NCI-H524 (cell line): ENCODE measurements at regions not wholly inside any gene's neighbourhood (a gene's known extent, or its start where the extent isn't known, plus 50 kb on each side); places are given as distances from the start of the nearest gene placed in this dataset.

Source experiments
- DNase-seq, 2 experiments: peaks; one replicate each; lab custom pipeline; 2025; lab: John Stamatoyannopoulos, UW

- DNase-seq: no peak
Measured at GRCh38 chr2:59734743-59735142, 818.7 kb downstream of the BCL11A start.

- DNase-seq: no peak
Measured at GRCh38 chr2:59733970-59734369, 819.5 kb downstream of the BCL11A start.

- no peak for DNase-seq
Measured at GRCh38 chr2:59733567-59733930, 819.9 kb downstream of the BCL11A start.

- DNase-seq: no peak
Measured at GRCh38 chr2:59732871-59733566, 820.4 kb downstream of the BCL11A start.

- DNase-seq: no peak
Measured at GRCh38 chr2:59727121-59727590, 826.3 kb downstream of the BCL11A start.

GRCh38 chr2:59726228-59727120, 827.0 kb downstream of the BCL11A start:
- DNase-seq: no peak

GRCh38 chr2:59724746-59725145, 828.7 kb downstream of the BCL11A start:
- no peak for DNase-seq

- DNase-seq: no peak
Measured at GRCh38 chr2:59720296-59720866, 833.1 kb downstream of the BCL11A start.

- DNase-seq: no peak
Measured at GRCh38 chr2:59713577-59713976, 839.9 kb downstream of the BCL11A start.

GRCh38 chr2:59711121-59711520, 842.3 kb downstream of the BCL11A start:
- no peak for DNase-seq

GRCh38 chr2:59706729-59707128, 846.7 kb downstream of the BCL11A start:
- DNase-seq: no peak

GRCh38 chr2:59703796-59704195, 849.7 kb downstream of the BCL11A start:
- DNase-seq: no peak

- DNase-seq: no peak
Measured at GRCh38 chr2:59702026-59702425, 851.4 kb downstream of the BCL11A start.

- no peak for DNase-seq
Measured at GRCh38 chr2:59701271-59701994, 852.0 kb downstream of the BCL11A start.

- no peak for DNase-seq
Measured at GRCh38 chr2:59694176-59694575, 859.3 kb downstream of the BCL11A start.

GRCh38 chr2:59693231-59693959, 860.1 kb downstream of the BCL11A start:
- no peak for DNase-seq

- no peak for DNase-seq
Measured at GRCh38 chr2:59691518-59692190, 861.8 kb downstream of the BCL11A start.

GRCh38 chr2:59690849-59691248, 862.6 kb downstream of the BCL11A start:
- DNase-seq: no peak

- DNase-seq: no peak
Measured at GRCh38 chr2:59684771-59685166, 868.7 kb downstream of the BCL11A start.

GRCh38 chr2:59684116-59684770, 869.2 kb downstream of the BCL11A start:
- no peak for DNase-seq
